ENCODE measurements at regions not wholly inside any gene's neighbourhood (a gene's known extent, or its start where the extent isn't known, plus 50 kb on each side); places are given as distances from the start of the nearest gene placed in this dataset.

DNA sequence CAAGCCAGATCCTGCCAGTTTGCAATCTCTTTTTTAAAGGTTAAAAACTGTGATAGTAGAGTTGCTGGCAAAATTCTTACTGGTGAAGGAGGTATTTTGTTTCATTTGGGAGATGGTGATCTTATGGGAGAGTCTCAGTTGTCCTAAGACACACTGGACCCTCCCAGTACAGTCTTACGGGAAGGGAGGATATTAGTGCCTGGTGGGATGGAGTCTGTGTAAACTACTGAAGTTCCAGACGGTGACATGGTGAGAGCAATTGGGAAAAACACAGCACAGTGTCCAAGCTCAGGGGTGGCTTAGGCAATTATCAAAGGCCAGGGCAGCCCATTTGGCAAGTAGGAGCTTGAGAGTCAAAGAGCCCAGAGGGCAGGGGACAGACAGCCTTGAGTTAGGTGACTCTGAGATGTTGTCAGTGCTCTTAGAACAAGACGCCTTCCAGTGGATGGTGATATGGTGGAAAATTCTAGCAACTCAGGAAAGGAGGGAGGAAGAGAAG lies 143.7 kb upstream of the CCDC68 start:
- TF ChIP-seq EP300 (IDR thresholded peaks at IDR 0.05) = no peak
- TF ChIP-seq, protein P1, sequence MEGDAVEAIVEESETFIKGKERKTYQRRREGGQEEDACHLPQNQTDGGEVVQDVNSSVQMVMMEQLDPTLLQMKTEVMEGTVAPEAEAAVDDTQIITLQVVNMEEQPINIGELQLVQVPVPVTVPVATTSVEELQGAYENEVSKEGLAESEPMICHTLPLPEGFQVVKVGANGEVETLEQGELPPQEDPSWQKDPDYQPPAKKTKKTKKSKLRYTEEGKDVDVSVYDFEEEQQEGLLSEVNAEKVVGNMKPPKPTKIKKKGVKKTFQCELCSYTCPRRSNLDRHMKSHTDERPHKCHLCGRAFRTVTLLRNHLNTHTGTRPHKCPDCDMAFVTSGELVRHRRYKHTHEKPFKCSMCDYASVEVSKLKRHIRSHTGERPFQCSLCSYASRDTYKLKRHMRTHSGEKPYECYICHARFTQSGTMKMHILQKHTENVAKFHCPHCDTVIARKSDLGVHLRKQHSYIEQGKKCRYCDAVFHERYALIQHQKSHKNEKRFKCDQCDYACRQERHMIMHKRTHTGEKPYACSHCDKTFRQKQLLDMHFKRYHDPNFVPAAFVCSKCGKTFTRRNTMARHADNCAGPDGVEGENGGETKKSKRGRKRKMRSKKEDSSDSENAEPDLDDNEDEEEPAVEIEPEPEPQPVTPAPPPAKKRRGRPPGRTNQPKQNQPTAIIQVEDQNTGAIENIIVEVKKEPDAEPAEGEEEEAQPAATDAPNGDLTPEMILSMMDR (IDR thresholded peaks at IDR 0.05) = no peak
- no peak for TF ChIP-seq POLR2AphosphoS5 (IDR thresholded peaks at IDR 0.05)
- no peak for TF ChIP-seq POLR2A (IDR thresholded peaks at IDR 0.05; ENCODE audit: low read depth)
- WGBS = 88% methylated on average over 3 of the region's 3 CpGs
- Histone ChIP-seq H3K4me1 (no peaks in the 10 kb centered on the region), H3K4me3 (no peak overlapping the region), H3K27me3 (no peaks in the 10 kb centered on the region), H3K36me3 (no peaks in the 10 kb centered on the region), H3K27ac (replicated peaks in 1 of 4) (no peak overlapping the region), H3K9me3 (no peaks in the 10 kb centered on the region)
- intact Hi-C loops (cut with DNase I) = no loop called here
- no peak for DNase-seq (ENCODE audit: extremely low spot score)

DNA sequence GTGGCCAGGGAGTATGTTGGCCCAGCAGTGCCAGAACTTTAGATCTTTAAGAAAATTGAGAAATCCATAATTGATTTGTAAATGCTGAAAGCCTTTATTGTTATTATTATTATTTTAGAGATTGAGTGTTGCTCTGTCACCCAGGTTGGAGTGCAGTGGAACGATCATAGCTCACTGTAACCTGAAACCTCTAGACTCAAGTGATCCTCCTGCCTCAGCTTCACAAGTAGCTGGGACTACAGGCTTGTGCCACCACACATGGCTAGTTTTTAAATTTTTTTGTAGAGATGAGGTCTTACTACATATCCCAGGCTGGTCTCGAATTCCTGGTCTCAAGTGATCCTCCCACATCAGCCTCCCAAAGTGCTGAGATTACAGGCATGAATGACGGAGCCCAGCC lies 143.2 kb upstream of the CCDC68 start:
- WGBS = 71% methylated on average over 3 of the region's 3 CpGs
- H3K4me1 ChIP-seq = peaks cover 0 to 4% (median 0%) of the 10 kb centered on the region in 4 donors
- H3K9me3 ChIP-seq = no peaks in the 10 kb centered on the region
- peak; percentile 26 for DNase-seq (ENCODE audit: extremely low spot score)
- no peaks in the 10 kb centered on the region for H3K27me3 ChIP-seq
- intact Hi-C loops (cut with DNase I) = no loop called here
- no peak overlapping the region for H3K4me3 ChIP-seq
- TF ChIP-seq, protein P1 (IDR thresholded peaks at IDR 0.05) = no peak
- no peak for TF ChIP-seq POLR2A (IDR thresholded peaks at IDR 0.05; ENCODE audit: low read depth)
- no peak for TF ChIP-seq POLR2AphosphoS5 (IDR thresholded peaks at IDR 0.05)
- no peak overlapping the region for H3K27ac ChIP-seq (replicated peaks in 1 of 4)
- H3K36me3 ChIP-seq = no peaks in the 10 kb centered on the region

DNA sequence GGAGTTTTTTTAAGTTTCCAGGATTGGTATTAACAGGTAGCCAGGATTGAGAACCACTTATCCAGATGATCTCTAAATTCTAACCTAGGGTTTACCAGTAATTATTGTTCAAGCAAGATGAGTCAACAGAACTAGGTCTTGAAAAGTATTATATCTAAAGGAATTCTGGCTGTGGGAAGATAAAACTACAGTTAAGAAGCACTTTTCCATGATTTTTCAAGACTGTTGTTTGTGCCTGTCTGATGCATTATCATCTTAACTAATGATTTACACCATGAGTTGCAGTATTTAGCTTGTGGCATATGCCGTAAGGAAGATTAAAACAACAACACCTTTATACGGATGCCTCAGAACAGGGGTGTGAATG lies 142.2 kb upstream of the CCDC68 start:
- H3K9me3 ChIP-seq = no peaks in the 10 kb centered on the region
- H3K27me3 ChIP-seq = no peaks in the 10 kb centered on the region
- intact Hi-C loops (cut with DNase I) = no loop called here
- H3K4me3 ChIP-seq = no peak overlapping the region
- DNase-seq (ENCODE audit: extremely low spot score) = no peak
- H3K36me3 ChIP-seq = no peaks in the 10 kb centered on the region
- H3K27ac ChIP-seq (replicated peaks in 1 of 4) = no peak overlapping the region
- WGBS = 93% methylated on average over 2 of the region's 2 CpGs
- no peak for TF ChIP-seq POLR2AphosphoS5 (IDR thresholded peaks at IDR 0.05)
- TF ChIP-seq POLR2A (IDR thresholded peaks at IDR 0.05; ENCODE audit: low read depth) = no peak
- TF ChIP-seq EP300 (IDR thresholded peaks at IDR 0.05) = no peak
- peaks cover 0 to 4% (median 0%) of the 10 kb centered on the region in 4 donors for H3K4me1 ChIP-seq

DNA sequence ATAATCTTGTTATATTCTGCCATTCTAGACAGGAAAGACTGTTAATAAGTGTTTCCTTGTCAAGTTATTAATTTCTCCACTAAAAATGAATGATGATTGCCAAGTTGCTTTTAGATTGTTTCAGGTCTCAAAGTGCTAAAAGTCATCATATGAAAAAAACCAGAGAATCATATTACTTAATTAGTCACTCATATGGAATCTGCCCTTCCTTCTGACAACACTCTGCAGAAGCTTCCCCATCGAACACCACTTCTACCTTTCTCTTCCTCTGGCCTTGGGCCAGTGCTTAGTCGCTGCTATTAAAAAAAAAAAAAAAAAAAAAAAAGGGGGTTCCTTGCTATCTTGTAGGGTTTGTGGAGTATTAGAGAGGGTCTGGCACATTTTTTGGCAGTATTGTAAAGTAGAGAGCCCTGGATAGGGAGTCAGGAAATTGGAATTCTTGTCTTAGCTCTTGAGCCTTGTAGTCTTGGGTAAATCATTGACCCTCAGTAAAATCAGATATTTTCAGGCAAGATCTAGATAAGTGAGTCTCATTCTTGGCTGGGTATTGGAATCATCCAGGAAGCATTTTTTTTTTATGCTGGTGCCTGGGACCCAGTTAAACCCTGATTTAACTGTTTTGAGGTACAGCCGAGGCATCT lies 141.7 kb upstream of the CCDC68 start:
- intact Hi-C loops (cut with DNase I) = no loop called here
- no peak for TF ChIP-seq POLR2AphosphoS5 (IDR thresholded peaks at IDR 0.05)
- no peak for TF ChIP-seq POLR2A (IDR thresholded peaks at IDR 0.05; ENCODE audit: low read depth)
- TF ChIP-seq, protein P1 (IDR thresholded peaks at IDR 0.05) = no peak
- no peak for TF ChIP-seq EP300 (IDR thresholded peaks at IDR 0.05)
- WGBS = 58% methylated on average over 3 of the region's 3 CpGs

DNA sequence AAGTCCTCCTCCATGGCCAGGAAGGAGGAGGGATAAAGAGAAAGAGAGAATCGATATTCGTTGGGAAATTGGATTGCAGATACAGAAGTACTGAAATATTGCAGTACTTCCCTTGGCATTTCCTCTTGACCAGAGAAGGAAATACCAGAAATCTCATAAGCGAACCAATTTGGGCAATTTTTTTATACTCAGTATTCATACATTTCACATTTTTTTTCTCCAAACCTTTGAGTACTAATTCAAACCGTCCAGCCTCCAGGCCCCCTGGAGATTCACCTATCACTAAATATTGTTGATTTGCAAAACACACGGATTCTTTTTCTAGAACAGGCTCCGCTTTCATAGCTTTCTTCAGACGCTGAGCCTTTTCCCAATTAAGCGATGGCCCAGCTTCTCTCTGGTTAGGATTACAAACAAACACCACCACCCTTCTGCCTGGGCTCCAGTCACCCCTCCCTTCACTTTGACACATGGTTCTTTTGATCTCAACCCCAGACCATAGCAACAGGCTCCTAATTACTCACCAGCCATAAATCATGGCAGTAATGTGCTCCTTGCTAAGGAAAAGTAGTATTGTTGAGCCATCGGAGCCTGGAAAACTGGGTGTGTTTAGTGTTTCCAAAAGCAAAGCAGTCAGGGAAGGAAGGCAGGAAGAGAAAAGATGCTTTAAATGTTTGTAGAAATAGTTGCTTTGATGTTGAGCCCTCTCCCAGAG lies 138.4 kb upstream of the CCDC68 start:
- H3K4me3 ChIP-seq = no peak overlapping the region
- H3K9me3 ChIP-seq = no peaks in the 10 kb centered on the region
- TF ChIP-seq POLR2AphosphoS5 (IDR thresholded peaks at IDR 0.05) = no peak
- TF ChIP-seq POLR2A (IDR thresholded peaks at IDR 0.05; ENCODE audit: low read depth) = no peak
- TF ChIP-seq, protein P1 (IDR thresholded peaks at IDR 0.05) = no peak
- TF ChIP-seq EP300 (IDR thresholded peaks at IDR 0.05) = no peak
- 69% methylated on average over 9 of the region's 9 CpGs for whole genome bisulfite sequencing
- DNase-seq (ENCODE audit: extremely low spot score) = peak; percentile 37
- no peak overlapping the region for H3K27ac ChIP-seq (replicated peaks in 1 of 4)
- intact Hi-C loops (cut with DNase I) = no loop called here
- H3K4me1 ChIP-seq = peaks cover 0 to 4% (median 0%) of the 10 kb centered on the region in 4 donors
- no peaks in the 10 kb centered on the region for H3K36me3 ChIP-seq
- H3K27me3 ChIP-seq = no peaks in the 10 kb centered on the region

More for the DNA sequence above, 141.7 kb upstream of the CCDC68 start:
- Histone ChIP-seq H3K9me3 (no peaks in the 10 kb centered on the region), H3K4me3 (no peak overlapping the region), H3K36me3 (no peaks in the 10 kb centered on the region), H3K27me3 (no peaks in the 10 kb centered on the region), H3K4me1 (peaks cover 0 to 4% (median 0%) of the 10 kb centered on the region in 4 donors), H3K27ac (replicated peaks in 1 of 4) (no peak overlapping the region)
- DNase-seq (ENCODE audit: extremely low spot score) = no peak

Measured in esophagus muscularis mucosa (tissue), 4 donors.